Neuron (in vitro differentiated cells): ENCODE measurements at regions not wholly inside any gene's neighbourhood (a gene's known extent, or its start where the extent isn't known, plus 50 kb on each side); places are given as distances from the start of the nearest gene placed in this dataset.

Experiments used
- H2AFZ ChIP-seq: one replicate; pipeline ENCODE4 v1.6.1; 2013; ENCODE audit warnings: low read depth, mild to moderate bottlenecking, inconsistent platforms, low read length, moderate library complexity
- H3K27me3 ChIP-seq: one replicate; pipeline ENCODE4 v1.6.1; 2013; ENCODE audit warnings: low read length; ENCODE audit not compliant: insufficient read depth
- H3K36me3 ChIP-seq: one replicate; pipeline ENCODE4 v1.6.1; 2013; ENCODE audit warnings: low read length; ENCODE audit not compliant: insufficient read depth
- H3K4me1 ChIP-seq: one replicate; pipeline ENCODE4 v1.6.1; 2013; ENCODE audit warnings: low read length; ENCODE audit not compliant: insufficient read depth
- H3K4me3 ChIP-seq: 2 replicates; pipeline ENCODE4 v1.5.1; 2013; ENCODE audit warnings: mild to moderate bottlenecking, low read length, moderate library complexity
- H3K9me3 ChIP-seq: one replicate; pipeline ENCODE4 v1.6.1; 2013; ENCODE audit warnings: low read length

DNA sequence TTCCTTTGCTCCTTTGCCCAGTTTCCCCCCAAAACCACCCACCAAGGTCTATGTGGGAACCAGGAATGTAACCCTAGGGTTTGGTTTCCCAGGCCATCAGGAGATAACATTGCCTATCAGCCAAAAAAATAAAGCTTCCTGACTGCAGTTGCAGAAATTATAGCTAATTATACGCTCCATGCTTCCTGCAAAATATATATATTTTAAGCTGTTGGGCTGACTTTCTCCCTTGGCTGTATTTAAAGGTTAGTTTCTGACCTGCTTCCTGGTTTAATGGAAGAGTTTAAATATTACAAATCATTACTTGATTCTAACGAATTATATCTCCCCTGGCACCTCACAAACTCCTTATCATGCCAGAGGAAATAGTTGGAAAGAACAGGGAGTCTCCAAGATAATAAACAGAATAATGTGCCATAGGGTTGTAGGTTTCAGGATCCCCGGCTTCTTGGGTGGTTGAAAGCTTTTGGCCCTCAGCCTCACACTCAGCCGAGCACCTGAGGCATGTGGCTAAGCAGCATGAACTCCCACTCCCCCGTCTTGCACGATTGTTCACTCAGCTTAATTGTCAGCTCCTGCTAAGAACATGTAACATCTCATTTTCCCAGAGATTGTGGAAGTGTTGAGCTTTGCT is 79.9 kb downstream of the FZD1 start:
- peaks cover 20% of the 10 kb centered on the region for H3K4me1 ChIP-seq

DNA sequence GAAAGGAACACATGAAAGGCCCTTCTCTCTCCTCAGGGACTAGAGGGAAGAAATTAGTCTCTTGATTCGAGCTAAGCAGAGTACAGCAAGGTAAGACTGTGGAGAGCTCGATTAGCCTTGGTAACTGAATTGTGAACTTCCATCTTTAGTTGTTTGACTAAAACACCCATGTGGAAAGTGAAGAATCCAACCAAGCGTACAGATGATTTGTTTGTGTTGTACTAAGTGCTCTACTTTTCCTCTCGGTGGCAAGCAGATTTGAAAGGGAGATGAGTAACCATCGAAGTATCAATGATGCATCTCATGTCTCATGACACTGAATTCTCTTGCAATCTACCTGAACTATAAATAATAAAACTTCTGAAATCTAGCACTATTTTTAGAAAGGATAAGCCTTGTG is 80.7 kb downstream of the FZD1 start:
- H3K36me3 ChIP-seq = no peaks in the 10 kb centered on the region
- H2AFZ ChIP-seq = no peak overlapping the region
- peaks cover 20% of the 10 kb centered on the region for H3K4me1 ChIP-seq
- no peaks in the 10 kb centered on the region for H3K27me3 ChIP-seq
- H3K4me3 ChIP-seq = no peak overlapping the region
- H3K9me3 ChIP-seq = no peaks in the 10 kb centered on the region

More for the DNA sequence above, 79.9 kb downstream of the FZD1 start:
- no peaks in the 10 kb centered on the region for H3K9me3 ChIP-seq
- no peak overlapping the region for H3K4me3 ChIP-seq
- no peaks in the 10 kb centered on the region for H3K36me3 ChIP-seq
- H2AFZ ChIP-seq = no peak overlapping the region
- no peaks in the 10 kb centered on the region for H3K27me3 ChIP-seq

DNA sequence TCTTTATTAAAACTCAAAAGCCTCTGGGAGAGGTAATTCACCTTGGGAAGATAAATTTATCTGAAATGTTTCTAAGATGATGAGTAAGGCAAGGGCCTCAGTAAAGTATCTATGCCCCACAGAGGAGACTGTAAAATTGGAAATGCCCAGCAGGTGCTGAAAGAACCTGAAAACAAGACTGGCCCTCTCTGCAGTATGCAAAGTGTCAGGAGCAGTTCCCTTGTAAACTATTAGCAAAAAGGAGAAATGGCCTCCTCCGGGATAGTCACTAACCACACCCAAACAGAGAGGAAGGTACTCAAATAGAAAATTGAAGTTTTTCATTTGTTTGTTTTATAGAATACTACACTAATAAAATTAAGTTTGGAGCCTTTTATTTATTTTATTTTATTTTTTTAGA is 81.2 kb downstream of the FZD1 start:
- Histone ChIP-seq H3K36me3 (no peaks in the 10 kb centered on the region), H3K4me3 (no peak overlapping the region), H3K9me3 (no peaks in the 10 kb centered on the region), H2AFZ (no peak overlapping the region), H3K4me1 (peaks cover 20% of the 10 kb centered on the region), H3K27me3 (no peaks in the 10 kb centered on the region)

DNA sequence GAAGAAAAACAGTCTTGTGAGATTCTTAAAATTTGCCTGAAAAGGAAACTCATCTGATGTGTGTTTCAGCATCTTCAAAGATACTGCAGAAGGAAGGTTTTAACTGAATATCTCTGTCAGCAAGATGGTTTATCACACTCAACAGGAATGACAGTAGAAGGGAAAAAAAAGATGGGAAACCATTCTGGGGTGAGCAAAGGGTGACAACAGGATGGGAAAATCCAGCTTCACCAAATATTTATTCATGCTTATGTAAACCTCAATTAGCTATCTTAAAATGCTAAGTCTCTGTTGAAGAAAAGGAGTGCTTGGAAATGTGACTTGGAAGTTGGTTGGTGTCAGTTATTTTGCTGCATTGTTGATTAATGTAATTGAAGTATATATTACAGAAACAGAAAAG is 82.2 kb downstream of the FZD1 start:
- no peaks in the 10 kb centered on the region for H3K36me3 ChIP-seq
- no peak overlapping the region for H3K4me3 ChIP-seq
- H3K4me1 ChIP-seq = peaks cover 20% of the 10 kb centered on the region
- H3K27me3 ChIP-seq = no peaks in the 10 kb centered on the region
- no peak overlapping the region for H2AFZ ChIP-seq
- H3K9me3 ChIP-seq = no peaks in the 10 kb centered on the region

DNA sequence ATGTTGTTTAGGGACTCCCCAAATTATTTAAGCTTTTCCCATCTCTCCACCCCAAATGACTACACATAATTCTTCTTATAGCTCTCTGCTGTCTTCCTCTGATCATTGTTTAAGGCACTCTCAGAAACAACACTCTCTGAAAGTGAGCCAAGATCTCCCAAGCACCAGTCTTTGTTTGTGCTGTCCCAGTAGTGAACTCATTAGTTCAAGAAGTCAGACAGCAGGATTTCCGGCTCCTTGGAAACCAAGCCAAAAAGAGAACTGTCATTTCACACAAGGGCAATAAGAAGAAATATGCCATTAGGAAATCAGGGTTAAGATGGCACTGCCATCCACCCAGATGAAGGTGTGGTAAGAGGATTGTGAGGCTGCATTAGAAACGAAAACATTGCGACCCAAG is 83.1 kb downstream of the FZD1 start:
- H3K27me3 ChIP-seq = no peaks in the 10 kb centered on the region
- H3K9me3 ChIP-seq = no peaks in the 10 kb centered on the region
- H2AFZ ChIP-seq = no peak overlapping the region
- no peaks in the 10 kb centered on the region for H3K36me3 ChIP-seq
- no peak overlapping the region for H3K4me3 ChIP-seq
- peaks cover 18% of the 10 kb centered on the region for H3K4me1 ChIP-seq

DNA sequence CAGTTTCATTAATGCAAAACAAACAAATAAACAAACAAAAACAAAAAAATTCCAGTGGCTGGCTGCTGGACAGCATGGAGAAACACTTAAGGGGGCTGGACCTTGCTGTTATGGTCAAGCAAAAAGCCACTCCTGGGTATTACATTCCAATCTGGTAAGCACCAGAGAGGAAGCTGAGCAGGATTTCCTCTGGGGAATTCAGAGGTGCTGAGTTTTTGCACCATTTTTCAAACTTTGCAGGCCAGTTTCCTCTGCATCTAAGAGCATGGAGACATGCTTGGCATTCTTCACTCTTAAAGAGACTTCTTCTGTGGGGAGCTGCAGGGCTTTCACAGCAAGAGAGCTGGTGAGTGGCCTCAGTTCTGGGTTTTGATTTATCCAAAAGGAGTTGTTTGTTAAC is 84.5 kb downstream of the FZD1 start:
- no peak overlapping the region for H3K4me3 ChIP-seq

DNA sequence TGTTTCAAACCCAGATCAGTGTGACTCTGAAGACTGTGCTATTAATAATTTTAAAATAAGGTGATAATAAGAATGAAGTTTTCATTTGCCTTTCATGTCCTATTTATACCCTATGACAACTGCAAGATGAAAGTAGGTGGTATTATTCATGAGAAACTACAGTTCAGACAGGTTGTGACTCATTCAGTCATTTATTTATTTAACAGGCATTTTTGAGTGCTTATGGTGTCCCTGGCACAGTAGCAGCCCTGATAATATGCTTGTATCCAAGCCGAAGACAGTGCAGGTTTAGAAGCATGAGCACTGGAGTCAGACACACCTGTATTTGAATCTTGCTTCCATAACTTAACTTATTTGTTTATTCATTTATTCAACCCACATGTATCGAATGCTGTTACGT is 87.1 kb downstream of the FZD1 start:
- no peak overlapping the region for H3K4me3 ChIP-seq

More for the DNA sequence above, 84.5 kb downstream of the FZD1 start:
- peaks cover 13% of the 10 kb centered on the region for H3K4me1 ChIP-seq
- H3K9me3 ChIP-seq = no peaks in the 10 kb centered on the region
- H2AFZ ChIP-seq = no peak overlapping the region
- no peaks in the 10 kb centered on the region for H3K36me3 ChIP-seq
- H3K27me3 ChIP-seq = no peaks in the 10 kb centered on the region

DNA sequence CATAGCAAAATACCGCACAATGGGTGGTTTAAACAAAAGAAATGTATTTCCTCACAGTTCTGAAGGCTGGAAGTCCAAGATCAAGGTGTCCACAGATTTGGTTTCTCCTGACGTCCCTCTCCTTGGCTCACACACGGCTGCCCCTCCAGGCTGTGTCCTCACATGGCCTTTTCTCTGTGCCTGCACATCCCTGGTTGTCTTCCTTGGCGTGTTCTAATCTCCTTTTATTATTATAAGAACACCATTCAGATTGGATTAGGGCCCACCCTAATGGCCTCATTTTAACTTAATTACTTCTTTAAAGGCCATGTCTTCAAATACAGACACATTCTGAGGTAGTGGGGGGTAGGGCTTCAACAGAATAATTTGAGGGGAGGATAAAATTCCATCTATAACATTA is 87.9 kb downstream of the FZD1 start:
- no peaks in the 10 kb centered on the region for H3K27me3 ChIP-seq
- no peaks in the 10 kb centered on the region for H3K9me3 ChIP-seq
- H3K4me3 ChIP-seq = no peak overlapping the region
- no peaks in the 10 kb centered on the region for H3K36me3 ChIP-seq
- H2AFZ ChIP-seq = no peak overlapping the region
- peaks cover 19% of the 10 kb centered on the region for H3K4me1 ChIP-seq

More for the DNA sequence above, 87.1 kb downstream of the FZD1 start:
- H3K27me3 ChIP-seq = no peaks in the 10 kb centered on the region
- peaks cover 25% of the 10 kb centered on the region for H3K4me1 ChIP-seq
- no peaks in the 10 kb centered on the region for H3K36me3 ChIP-seq
- H3K9me3 ChIP-seq = no peaks in the 10 kb centered on the region
- no peak overlapping the region for H2AFZ ChIP-seq

DNA sequence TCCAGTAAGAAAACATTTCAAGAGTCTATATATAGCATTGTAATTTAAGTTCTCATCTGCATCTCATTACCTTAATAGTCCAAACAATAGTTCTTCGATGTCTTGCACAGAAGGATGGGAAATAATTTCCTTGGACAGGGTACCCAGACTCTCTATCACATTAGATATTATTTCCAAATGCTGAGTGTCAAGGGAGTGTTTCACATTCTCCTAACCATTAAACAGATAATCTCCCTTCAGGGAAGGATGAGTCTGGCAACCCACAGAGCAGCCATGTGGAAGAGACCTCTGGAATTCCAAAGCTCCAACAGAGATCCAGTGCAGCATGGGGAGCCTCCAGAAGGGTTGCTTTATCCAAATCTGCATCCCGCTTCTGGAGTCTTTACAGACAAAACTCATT is 89.6 kb downstream of the FZD1 start:
- Histone ChIP-seq H3K27me3 (no peaks in the 10 kb centered on the region), H3K4me3 (no peak overlapping the region), H3K36me3 (no peaks in the 10 kb centered on the region), H3K9me3 (no peaks in the 10 kb centered on the region), H3K4me1 (peaks cover 12% of the 10 kb centered on the region), H2AFZ (no peak overlapping the region)

DNA sequence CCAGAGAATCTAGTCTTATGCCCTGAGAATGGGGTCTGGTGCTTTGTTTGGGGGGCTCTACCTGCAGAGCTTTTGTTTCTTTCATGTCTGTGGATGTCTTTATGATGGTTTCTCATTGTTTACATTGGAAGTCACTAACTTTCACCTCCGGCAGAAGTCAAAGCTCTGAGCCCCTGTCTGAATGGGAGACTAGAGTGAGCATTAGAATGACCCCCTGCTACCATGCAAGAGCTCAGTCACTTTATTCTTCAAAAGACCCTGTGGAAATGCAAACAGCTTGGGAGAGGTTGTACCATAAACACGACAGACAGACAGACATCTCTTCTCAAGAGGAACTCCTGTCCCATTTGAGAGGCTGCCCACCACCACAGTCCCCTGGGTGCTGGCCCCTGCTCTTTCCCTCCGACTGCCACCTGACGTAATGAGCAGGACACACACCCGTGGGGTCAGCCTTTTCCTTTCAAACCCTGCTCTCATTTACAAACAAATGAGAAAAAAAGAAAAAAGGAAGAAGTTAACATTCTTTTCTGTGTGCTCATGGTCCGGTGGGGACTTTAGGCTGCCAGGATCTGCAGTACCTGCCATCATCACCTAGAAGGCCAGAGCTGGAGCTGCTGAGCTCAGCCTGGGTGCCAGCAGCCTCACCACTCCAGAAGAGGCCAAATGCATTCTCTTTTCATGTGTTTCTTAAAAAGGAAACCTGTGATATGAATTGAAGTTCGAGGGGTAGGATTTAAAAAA is 91.6 kb downstream of the FZD1 start:
- no peaks in the 10 kb centered on the region for H3K36me3 ChIP-seq
- H2AFZ ChIP-seq = no peak overlapping the region
- H3K27me3 ChIP-seq = no peaks in the 10 kb centered on the region
- H3K9me3 ChIP-seq = no peaks in the 10 kb centered on the region
- peaks cover 12% of the 10 kb centered on the region for H3K4me1 ChIP-seq
- no peak overlapping the region for H3K4me3 ChIP-seq

DNA sequence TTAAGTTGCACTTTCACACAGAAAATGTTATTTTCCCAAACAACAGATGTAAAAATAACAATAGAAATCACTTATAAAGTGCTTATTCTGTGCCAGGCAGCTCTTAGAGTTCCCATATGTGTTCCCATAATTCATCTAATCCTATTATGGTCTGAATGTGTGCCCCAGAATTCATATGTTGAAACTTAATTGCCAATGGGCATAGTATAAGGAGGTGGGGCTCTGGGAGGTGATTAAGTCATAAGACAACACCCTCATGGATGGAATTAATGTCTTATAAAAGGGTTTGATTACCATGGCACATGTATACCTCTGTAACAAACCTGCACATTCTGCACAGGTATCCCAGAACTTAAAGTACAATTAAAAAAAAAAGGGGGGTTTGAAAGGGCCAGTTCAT is 92.7 kb downstream of the FZD1 start:
- peaks cover 12% of the 10 kb centered on the region for H3K4me1 ChIP-seq
- H3K9me3 ChIP-seq = no peaks in the 10 kb centered on the region
- H3K27me3 ChIP-seq = no peaks in the 10 kb centered on the region
- H2AFZ ChIP-seq = no peak overlapping the region
- no peaks in the 10 kb centered on the region for H3K36me3 ChIP-seq
- H3K4me3 ChIP-seq = no peak overlapping the region

DNA sequence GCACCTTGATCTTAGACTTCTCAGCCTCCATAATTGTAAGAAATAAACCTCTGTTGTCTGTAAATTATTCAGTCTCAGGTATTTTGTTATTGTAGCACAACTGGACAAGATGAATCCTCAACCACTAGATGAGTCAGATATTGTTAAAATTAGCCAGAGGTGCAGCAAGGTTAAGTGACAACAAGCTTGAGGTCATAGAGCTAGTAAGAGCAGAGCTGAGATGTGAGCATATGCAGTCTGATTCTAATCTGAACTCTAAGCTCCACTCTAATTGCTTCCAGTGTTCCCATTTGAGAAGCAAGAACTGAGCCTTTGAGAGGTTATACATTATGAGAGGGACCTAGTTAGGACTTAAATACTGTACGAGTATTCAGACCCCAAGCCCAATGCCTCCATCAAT is 93.1 kb downstream of the FZD1 start:
- no peaks in the 10 kb centered on the region for H3K36me3 ChIP-seq
- peaks cover 12% of the 10 kb centered on the region for H3K4me1 ChIP-seq
- H3K4me3 ChIP-seq = no peak overlapping the region
- H3K9me3 ChIP-seq = no peaks in the 10 kb centered on the region
- no peak overlapping the region for H2AFZ ChIP-seq
- H3K27me3 ChIP-seq = no peaks in the 10 kb centered on the region

DNA sequence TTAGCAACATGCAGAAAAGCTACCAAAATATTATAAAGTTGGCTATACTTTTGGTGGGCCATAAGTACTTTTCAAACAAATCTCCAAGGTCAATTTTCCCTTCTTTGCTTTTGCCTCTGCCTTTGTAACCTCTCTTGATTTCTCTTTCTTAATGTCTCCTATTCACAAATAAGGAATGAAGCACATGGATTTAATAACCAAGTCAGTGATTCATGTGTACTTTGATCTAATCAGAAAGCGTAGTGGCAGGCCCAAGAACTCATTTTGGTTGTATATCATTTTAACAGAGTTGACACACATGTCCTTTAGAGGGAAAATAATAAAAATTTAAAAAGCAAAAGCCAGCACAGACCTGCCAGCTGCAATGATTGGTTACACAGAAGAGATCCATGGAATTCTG is 93.7 kb downstream of the FZD1 start:
- Histone ChIP-seq H3K4me3 (no peak overlapping the region), H3K4me1 (peaks cover 12% of the 10 kb centered on the region), H3K36me3 (no peaks in the 10 kb centered on the region), H3K9me3 (no peaks in the 10 kb centered on the region), H3K27me3 (no peaks in the 10 kb centered on the region), H2AFZ (no peak overlapping the region)

DNA sequence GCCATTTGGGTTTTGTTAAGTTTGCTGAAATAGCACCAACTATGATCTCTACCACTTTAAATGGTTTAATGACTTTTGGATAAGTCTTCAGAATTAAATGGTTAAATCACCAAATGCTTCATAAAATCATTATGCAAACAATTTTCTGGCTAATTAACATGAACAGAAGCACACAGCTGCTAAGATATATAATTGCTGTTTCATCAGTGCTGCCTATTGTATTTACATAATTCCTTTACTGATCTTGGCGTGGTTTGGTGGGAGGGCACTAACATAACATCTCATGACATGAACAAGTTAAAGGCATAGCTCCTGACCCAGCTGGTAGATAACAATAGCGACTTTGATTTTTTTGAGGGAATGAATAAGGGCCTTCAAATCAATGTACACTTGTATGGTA is 94.1 kb downstream of the FZD1 start:
- Histone ChIP-seq H3K4me3 (no peak overlapping the region), H3K9me3 (no peaks in the 10 kb centered on the region), H3K27me3 (no peaks in the 10 kb centered on the region), H3K36me3 (no peaks in the 10 kb centered on the region), H3K4me1 (peaks cover 12% of the 10 kb centered on the region), H2AFZ (no peak overlapping the region)
